Activated T-helper 2 cell treated with anti-CD3 and anti-CD28 coated beads, Interferon-gamma antibody, Interleukin-2, Interleukin-4, amounts not matched to agents 10 μg/mL and 5 μg/mL and 100 μg/mL, durations not matched to agents 14 hours and 24 hours and 36 hours (primary cell): ENCODE measurements at regions not wholly inside any gene's neighbourhood (a gene's known extent, or its start where the extent isn't known, plus 50 kb on each side); places are given as distances from the start of the nearest gene placed in this dataset.
"Not testable (repeated sequence)": the region's sequence is repeated elsewhere in the genome, so short reads cannot be mapped to it uniquely, and the experiment has no call there.

Experiments
- DNase-seq: peaks from one replicate; pipeline ENCODE4 v3.0.0; 2021; ENCODE audit warnings: low spot score
- H3K27ac Mint-ChIP-seq: one replicate; pipeline ENCODE4 v1.8.0; 2021; ENCODE audit warnings: mixed read lengths
- H3K27me3 Mint-ChIP-seq: one replicate; pipeline ENCODE4 v1.8.0; 2021; ENCODE audit warnings: low read depth, mixed read lengths
- H3K36me3 Mint-ChIP-seq: one replicate; pipeline ENCODE4 v1.8.0; 2021; ENCODE audit warnings: low read depth, mixed read lengths
- H3K4me1 Mint-ChIP-seq: one replicate; pipeline ENCODE4 v1.8.0; 2021; ENCODE audit warnings: low read depth, mixed read lengths
- H3K4me3 Mint-ChIP-seq: one replicate; pipeline ENCODE4 v1.8.0; 2021; ENCODE audit warnings: low read depth, mild to moderate bottlenecking, moderate library complexity, mixed read lengths
- H3K9me3 Mint-ChIP-seq: one replicate; pipeline ENCODE4 v1.8.0; 2021; ENCODE audit warnings: mixed read lengths
- intact Hi-C: fragments of 100-400 bp; cut with micrococcal nuclease; formaldehyde crosslinking; loops from one replicate; pipeline ENCODE4 v1.15.1; 2023

GRCh38 chr12:100083308-100083707 is 59.4 kb downstream of the BLTP3B start:
- H3K27ac Mint-ChIP-seq, result no peak overlapping the region
- peaks cover 2% of the 10 kb centered on the region for H3K4me1 Mint-ChIP-seq
- no peak for DNase-seq
- H3K27me3 Mint-ChIP-seq, result no peaks in the 10 kb centered on the region
- H3K9me3 Mint-ChIP-seq, result peaks cover 30% of the 10 kb centered on the region
- H3K4me3 Mint-ChIP-seq, result no peak overlapping the region
- H3K36me3 Mint-ChIP-seq, result peaks cover 78% of the 10 kb centered on the region
- intact Hi-C loops, result no loop called here

DNA sequence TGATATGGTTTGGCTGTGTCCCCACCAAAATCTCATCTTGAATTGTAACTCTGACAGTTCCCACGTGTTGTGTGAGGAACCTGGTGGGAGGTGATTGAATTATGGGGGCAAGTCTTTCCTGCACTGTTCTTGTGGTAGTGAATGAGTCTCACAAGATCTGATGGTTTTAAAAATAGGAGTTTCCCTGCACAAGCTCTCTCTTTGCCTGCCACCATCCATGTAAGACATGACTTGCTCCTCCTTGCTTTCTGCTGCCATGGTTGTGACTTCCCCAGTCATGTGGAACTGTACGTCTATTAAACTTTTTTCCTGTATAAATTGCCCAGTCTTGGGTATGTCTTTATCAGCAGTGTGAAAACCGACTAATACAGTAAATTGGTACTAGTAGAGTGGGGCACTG is 63.9 kb downstream of the BLTP3B start:
- H3K27me3 Mint-ChIP-seq, H3K4me3 Mint-ChIP-seq, DNase-seq, H3K27ac Mint-ChIP-seq, intact Hi-C loops, H3K4me1 Mint-ChIP-seq: not testable (repeated sequence)
- Mint-ChIP-seq H3K9me3 (peaks cover 30% of the 10 kb centered on the region), H3K36me3 (peaks cover 79% of the 10 kb centered on the region)

DNA sequence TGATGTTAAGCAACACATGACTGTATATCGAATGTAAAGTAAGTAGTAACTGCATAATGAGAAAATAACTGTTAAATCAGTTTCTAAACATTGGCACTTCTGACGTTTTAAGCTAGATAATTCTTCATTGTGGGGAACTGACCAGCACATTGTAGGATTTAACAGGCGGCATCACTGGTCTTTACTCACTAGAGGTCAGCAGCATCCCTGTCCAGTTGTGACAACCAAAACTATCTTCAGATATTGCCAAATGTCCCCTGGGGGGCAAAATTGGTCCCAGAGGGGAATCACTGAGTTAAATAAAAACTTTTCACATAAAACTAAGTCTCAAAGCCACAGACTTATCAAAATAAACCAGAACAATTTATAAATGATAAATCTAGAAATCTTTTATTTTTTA is 65.3 kb downstream of the BLTP3B start:
- H3K9me3 Mint-ChIP-seq, result peaks cover 30% of the 10 kb centered on the region
- H3K4me3 Mint-ChIP-seq, result no peak overlapping the region
- DNase-seq, result no peak
- no peaks in the 10 kb centered on the region for H3K4me1 Mint-ChIP-seq
- peaks cover 68% of the 10 kb centered on the region for H3K36me3 Mint-ChIP-seq
- intact Hi-C loops, result no loop called here
- no peaks in the 10 kb centered on the region for H3K27me3 Mint-ChIP-seq
- no peak overlapping the region for H3K27ac Mint-ChIP-seq

- intact Hi-C loops, result no loop called here
- no peaks in the 10 kb centered on the region for H3K4me1 Mint-ChIP-seq
- H3K36me3 Mint-ChIP-seq, result peaks cover 55% of the 10 kb centered on the region
- peaks cover 19% of the 10 kb centered on the region for H3K9me3 Mint-ChIP-seq
- no peak overlapping the region for H3K27ac Mint-ChIP-seq
- no peaks in the 10 kb centered on the region for H3K27me3 Mint-ChIP-seq
- DNase-seq, result no peak
- no peak overlapping the region for H3K4me3 Mint-ChIP-seq
Measured at GRCh38 chr12:100075598-100075997, 67.1 kb downstream of the BLTP3B start.

DNA sequence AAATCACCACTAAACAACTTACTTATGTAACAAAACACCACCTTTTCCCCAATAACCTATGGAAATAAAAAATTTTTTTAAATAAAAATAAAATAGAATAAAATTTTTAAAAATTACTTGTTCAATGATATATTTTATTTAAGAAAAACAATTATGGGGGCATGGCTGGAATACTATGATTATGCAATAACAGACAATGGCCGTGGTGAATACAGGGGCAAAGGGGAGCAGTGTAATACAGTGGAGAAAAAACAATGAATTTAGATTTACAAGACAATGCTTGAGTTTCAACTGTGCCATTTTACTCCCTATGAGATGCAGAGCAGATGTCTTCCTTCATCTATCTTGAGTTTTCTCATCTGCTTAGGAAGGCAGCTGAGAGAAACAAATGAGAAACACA is 72.9 kb downstream of the BLTP3B start:
- H3K27ac Mint-ChIP-seq, result no peak overlapping the region
- H3K4me1 Mint-ChIP-seq, result peaks cover 8% of the 10 kb centered on the region
- peaks cover 72% of the 10 kb centered on the region for H3K36me3 Mint-ChIP-seq
- no peak for DNase-seq
- H3K27me3 Mint-ChIP-seq, result no peaks in the 10 kb centered on the region
- H3K9me3 Mint-ChIP-seq, result peaks cover 27% of the 10 kb centered on the region
- intact Hi-C loops, result no loop called here
- no peak overlapping the region for H3K4me3 Mint-ChIP-seq

DNA sequence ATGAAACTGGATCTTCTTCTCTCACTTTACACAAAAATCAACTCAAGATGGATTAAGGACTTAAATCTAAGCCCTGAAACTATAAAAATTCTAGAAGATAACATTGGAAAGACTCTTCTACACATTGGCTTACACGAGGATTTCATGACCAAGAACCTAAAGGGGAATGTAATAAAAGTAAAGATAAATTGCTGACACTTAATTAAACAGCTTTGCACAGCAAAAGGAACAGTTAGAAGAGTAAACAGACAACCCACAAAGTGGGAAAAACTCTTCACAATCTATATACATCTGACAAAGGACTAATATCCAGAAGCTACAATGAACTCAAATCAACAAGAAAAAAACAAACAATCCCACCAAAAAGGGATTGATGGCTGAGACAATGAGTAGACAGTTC is 74.4 kb downstream of the BLTP3B start:
- Mint-ChIP-seq H3K4me1 (peaks cover 8% of the 10 kb centered on the region), H3K27ac (no peak overlapping the region), H3K9me3 (peaks cover 27% of the 10 kb centered on the region), H3K4me3 (no peak overlapping the region), H3K27me3 (no peaks in the 10 kb centered on the region), H3K36me3 (peaks cover 72% of the 10 kb centered on the region)
- DNase-seq, result no peak
- intact Hi-C loops, result no loop called here

DNA sequence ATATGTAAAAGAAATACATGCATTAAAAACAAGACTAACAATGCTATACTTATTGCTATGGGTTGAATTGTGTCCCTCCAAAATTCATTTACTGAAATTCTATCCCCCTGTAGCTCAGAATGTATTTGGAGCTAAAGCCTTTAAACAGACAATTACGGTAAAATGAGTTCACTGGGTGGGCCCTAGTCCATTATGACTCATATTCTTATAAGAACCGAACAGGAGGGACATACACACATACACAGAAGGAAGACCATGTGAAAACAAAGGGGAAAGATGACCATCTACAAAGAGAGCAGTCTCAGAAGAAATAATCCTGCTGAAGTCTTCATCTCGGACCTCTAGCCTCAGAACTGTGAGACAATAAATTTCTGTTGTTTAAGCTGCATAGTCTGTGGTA is 77.1 kb upstream of the ANKS1B start:
- H3K9me3 Mint-ChIP-seq, result peaks cover 8% of the 10 kb centered on the region
- peaks cover 18% of the 10 kb centered on the region for H3K4me1 Mint-ChIP-seq
- H3K27me3 Mint-ChIP-seq, result no peaks in the 10 kb centered on the region
- no peak for DNase-seq
- H3K4me3 Mint-ChIP-seq, result no peak overlapping the region
- peaks cover 76% of the 10 kb centered on the region for H3K36me3 Mint-ChIP-seq
- intact Hi-C loops, result no loop called here
- H3K27ac Mint-ChIP-seq, result no peak overlapping the region

DNA sequence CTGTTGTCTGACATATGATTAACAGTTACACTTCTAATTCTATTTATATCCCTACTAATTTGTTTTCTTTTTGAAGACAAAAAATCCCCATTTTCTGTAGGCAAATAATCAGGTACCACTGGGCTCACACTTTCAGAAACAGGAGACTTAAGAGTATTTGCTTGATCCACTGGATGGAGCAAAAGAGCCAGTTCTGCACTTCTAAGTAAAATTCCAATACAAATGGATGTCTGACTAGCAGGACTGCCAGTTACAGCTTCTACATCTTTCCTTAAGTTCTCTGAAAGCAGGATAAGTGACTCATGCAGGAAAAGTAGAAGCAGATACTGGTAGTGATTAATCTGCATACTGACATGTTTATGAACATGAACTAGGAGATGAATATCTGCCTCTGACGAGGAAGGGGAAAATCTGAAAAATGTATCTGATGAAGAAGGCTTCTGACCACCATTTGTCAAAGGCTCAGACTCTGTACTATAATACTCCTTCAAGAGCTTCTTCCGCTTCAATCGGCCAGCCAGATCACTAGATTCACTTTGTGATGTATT is 73.8 kb upstream of the ANKS1B start:
- DNase-seq, result no peak
- Mint-ChIP-seq H3K4me1 (peaks cover 18% of the 10 kb centered on the region), H3K27ac (peak overlapping the region; percentile 83), H3K36me3 (peaks cover 59% of the 10 kb centered on the region), H3K9me3 (no peaks in the 10 kb centered on the region), H3K4me3 (peak overlapping the region; percentile 34), H3K27me3 (no peaks in the 10 kb centered on the region)
- intact Hi-C loops, result loop anchor here (2.0 to 5.0 kb wide), 3 partner anchors 44 to 144 kb away; partner anchors contain the start of gene ACTR6

DNA sequence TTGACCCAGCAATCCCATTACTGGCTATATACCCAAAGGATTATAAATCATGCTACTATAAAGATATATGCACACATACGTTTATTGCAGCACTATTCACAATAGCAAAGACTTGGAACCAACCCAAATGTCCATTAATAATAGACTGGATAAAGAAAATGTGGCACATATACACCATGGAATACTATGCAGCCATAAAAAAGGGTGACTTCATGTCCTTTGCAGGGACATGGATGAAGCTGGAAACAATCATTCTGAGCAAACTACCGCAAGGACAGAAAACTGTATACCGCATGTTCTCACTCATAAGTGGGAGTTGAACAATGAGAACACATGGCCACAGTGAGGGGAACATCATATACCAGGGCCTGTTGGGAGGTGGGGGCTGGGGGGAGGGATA is 61.5 kb upstream of the ANKS1B start:
- H3K4me3 Mint-ChIP-seq, H3K9me3 Mint-ChIP-seq, H3K27ac Mint-ChIP-seq, intact Hi-C loops, H3K27me3 Mint-ChIP-seq, DNase-seq: not testable (repeated sequence)
- Mint-ChIP-seq H3K36me3 (peaks cover 88% of the 10 kb centered on the region), H3K4me1 (peaks cover 27% of the 10 kb centered on the region)

DNA sequence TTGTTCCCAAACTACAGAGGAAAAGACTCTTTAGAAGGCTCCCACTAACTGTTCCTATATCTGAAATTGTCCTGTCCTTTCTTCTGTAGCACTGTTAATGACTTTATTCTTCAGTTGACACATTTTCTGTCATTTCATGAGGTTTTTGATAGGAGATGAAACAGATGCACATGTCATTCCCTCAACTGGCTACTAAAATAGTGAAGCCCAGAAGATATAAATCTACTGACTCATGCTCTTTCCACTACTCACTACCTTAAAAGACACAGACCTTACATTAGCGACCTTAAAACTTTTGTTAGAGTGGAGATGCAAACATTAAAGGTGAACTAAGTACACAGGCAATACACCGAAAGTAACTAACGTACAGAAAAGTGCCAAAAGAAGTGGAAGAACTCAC is 59.5 kb upstream of the ANKS1B start:
- Mint-ChIP-seq H3K27me3 (no peaks in the 10 kb centered on the region), H3K27ac (peak overlapping the region; percentile 13), H3K9me3 (no peaks in the 10 kb centered on the region), H3K4me3 (no peak overlapping the region), H3K36me3 (peaks cover 84% of the 10 kb centered on the region), H3K4me1 (peaks cover 27% of the 10 kb centered on the region)
- no peak for DNase-seq
- intact Hi-C loops, result no loop called here

DNA sequence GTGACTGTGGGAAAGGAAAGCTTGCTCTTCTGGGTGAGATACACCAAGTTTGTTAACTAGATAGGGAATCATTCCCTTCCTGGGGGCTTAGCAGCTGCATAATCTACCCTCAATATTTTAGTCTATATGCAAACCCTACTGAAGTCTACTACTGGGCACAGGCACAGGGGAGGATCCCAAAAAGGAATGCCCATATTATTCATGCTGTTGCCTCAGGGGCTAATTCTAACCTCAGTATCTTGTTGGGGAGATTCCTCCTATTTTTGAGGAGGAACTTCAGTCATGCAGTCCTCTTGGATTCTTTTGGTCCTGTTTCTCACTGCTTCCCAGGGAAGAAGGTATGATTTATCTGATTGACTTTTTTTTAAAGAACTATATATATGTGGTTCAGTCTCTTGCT is 58.9 kb upstream of the ANKS1B start:
- Mint-ChIP-seq H3K4me3 (no peak overlapping the region), H3K4me1 (peaks cover 26% of the 10 kb centered on the region), H3K9me3 (no peaks in the 10 kb centered on the region), H3K36me3 (peaks cover 80% of the 10 kb centered on the region), H3K27ac (no peak overlapping the region), H3K27me3 (no peaks in the 10 kb centered on the region)
- intact Hi-C loops, result no loop called here
- DNase-seq, result no peak
